ENCODE measurements at regions not wholly inside any gene's neighbourhood (a gene's known extent, or its start where the extent isn't known, plus 50 kb on each side); places are given as distances from the start of the nearest gene placed in this dataset.

- Histone ChIP-seq H3K79me2 (ENCODE audit: insufficient read depth, low read length) (no peaks in the 10 kb centered on the region), H3K9ac (ENCODE audit: low read length) (no peak overlapping the region), H4K20me1 (ENCODE audit: low read depth, low read length) (no peaks in the 10 kb centered on the region), H3K36me3 (ENCODE audit: low read length) (no peaks in the 10 kb centered on the region), H3K4me2 (ENCODE audit: low read depth, low read length, poor library complexity, severe bottlenecking) (no peak overlapping the region), H3K9me2 (replicated peaks; ENCODE audit: insufficient read depth, low read length) (no peaks in the 10 kb centered on the region), H2AFZ (ENCODE audit: low read depth, low read length, severe bottlenecking) (no peak overlapping the region), H3K27me3 (ENCODE audit: low read length) (no peaks in the 10 kb centered on the region), H3F3A (ENCODE audit: insufficient read depth) (no peaks in the 10 kb centered on the region), H3K27ac (ENCODE audit: low read depth, low read length) (no peak overlapping the region), H3K9me3 (ENCODE audit: insufficient read depth, low read length) (no peaks in the 10 kb centered on the region), H3K4me3 (ENCODE audit: insufficient read depth, low read length, poor library complexity, severe bottlenecking) (no peak overlapping the region)
- no peak for TF ChIP-seq CTCF (IDR thresholded peaks at IDR 0.05; ENCODE audit: insufficient read depth, low read length, poor library complexity, severe bottlenecking)
Measured at GRCh38 chr3:152610622-152611021, 224.3 kb upstream of the P2RY1 start.

GRCh38 chr3:152611905-152612304 is 223.0 kb upstream of the P2RY1 start:
- no peak for TF ChIP-seq EZH2phosphoT487 (conservative IDR thresholded peaks at IDR 0.05; ENCODE audit: low read length)
- no peak for TF ChIP-seq CTCF (IDR thresholded peaks at IDR 0.05; ENCODE audit: insufficient read depth, low read length, poor library complexity, severe bottlenecking)
- Histone ChIP-seq H3K9me2 (replicated peaks; ENCODE audit: insufficient read depth, low read length) (no peaks in the 10 kb centered on the region), H3K9ac (ENCODE audit: low read length) (no peak overlapping the region), H3F3A (ENCODE audit: insufficient read depth) (no peaks in the 10 kb centered on the region), H3K4me3 (ENCODE audit: insufficient read depth, low read length, poor library complexity, severe bottlenecking) (no peak overlapping the region), H3K4me2 (ENCODE audit: low read depth, low read length, poor library complexity, severe bottlenecking) (no peak overlapping the region), H4K20me1 (ENCODE audit: low read depth, low read length) (no peaks in the 10 kb centered on the region), H2AFZ (ENCODE audit: low read depth, low read length, severe bottlenecking) (no peak overlapping the region), H3K27ac (ENCODE audit: low read depth, low read length) (no peak overlapping the region), H3K36me3 (ENCODE audit: low read length) (no peaks in the 10 kb centered on the region), H3K27me3 (ENCODE audit: low read length) (no peaks in the 10 kb centered on the region), H3K79me2 (ENCODE audit: insufficient read depth, low read length) (no peaks in the 10 kb centered on the region), H3K9me3 (ENCODE audit: insufficient read depth, low read length) (no peaks in the 10 kb centered on the region)

GRCh38 chr3:152613851-152614250 is 221.1 kb upstream of the P2RY1 start:
- no peaks in the 10 kb centered on the region for H3F3A ChIP-seq (ENCODE audit: insufficient read depth)
- no peaks in the 10 kb centered on the region for H3K9me2 ChIP-seq (replicated peaks; ENCODE audit: insufficient read depth, low read length)
- no peaks in the 10 kb centered on the region for H3K9me3 ChIP-seq (ENCODE audit: insufficient read depth, low read length)
- TF ChIP-seq EZH2phosphoT487 (conservative IDR thresholded peaks at IDR 0.05; ENCODE audit: low read length) (no peak), CTCF (IDR thresholded peaks at IDR 0.05; ENCODE audit: insufficient read depth, low read length, poor library complexity, severe bottlenecking) (no peak)
- H3K27me3 ChIP-seq (ENCODE audit: low read length): no peaks in the 10 kb centered on the region
- no peaks in the 10 kb centered on the region for H3K79me2 ChIP-seq (ENCODE audit: insufficient read depth, low read length)
- H4K20me1 ChIP-seq (ENCODE audit: low read depth, low read length): no peaks in the 10 kb centered on the region
- H3K27ac ChIP-seq (ENCODE audit: low read depth, low read length): no peak overlapping the region
- H2AFZ ChIP-seq (ENCODE audit: low read depth, low read length, severe bottlenecking): no peak overlapping the region
- no peak overlapping the region for H3K9ac ChIP-seq (ENCODE audit: low read length)
- H3K4me3 ChIP-seq (ENCODE audit: insufficient read depth, low read length, poor library complexity, severe bottlenecking): no peak overlapping the region
- H3K4me2 ChIP-seq (ENCODE audit: low read depth, low read length, poor library complexity, severe bottlenecking): no peak overlapping the region
- H3K36me3 ChIP-seq (ENCODE audit: low read length): no peaks in the 10 kb centered on the region

GRCh38 chr3:152615681-152616080 is 219.2 kb upstream of the P2RY1 start:
- Histone ChIP-seq H3K9me3 (ENCODE audit: insufficient read depth, low read length) (no peaks in the 10 kb centered on the region), H3K4me2 (ENCODE audit: low read depth, low read length, poor library complexity, severe bottlenecking) (no peak overlapping the region), H3F3A (ENCODE audit: insufficient read depth) (no peaks in the 10 kb centered on the region), H4K20me1 (ENCODE audit: low read depth, low read length) (no peaks in the 10 kb centered on the region), H3K27me3 (ENCODE audit: low read length) (no peaks in the 10 kb centered on the region), H3K36me3 (ENCODE audit: low read length) (no peaks in the 10 kb centered on the region), H3K9ac (ENCODE audit: low read length) (no peak overlapping the region), H3K4me3 (ENCODE audit: insufficient read depth, low read length, poor library complexity, severe bottlenecking) (no peak overlapping the region), H3K9me2 (replicated peaks; ENCODE audit: insufficient read depth, low read length) (no peaks in the 10 kb centered on the region), H2AFZ (ENCODE audit: low read depth, low read length, severe bottlenecking) (no peak overlapping the region), H3K79me2 (ENCODE audit: insufficient read depth, low read length) (no peaks in the 10 kb centered on the region), H3K27ac (ENCODE audit: low read depth, low read length) (no peak overlapping the region)
- TF ChIP-seq CTCF (IDR thresholded peaks at IDR 0.05; ENCODE audit: insufficient read depth, low read length, poor library complexity, severe bottlenecking): no peak
- no peak for TF ChIP-seq EZH2phosphoT487 (conservative IDR thresholded peaks at IDR 0.05; ENCODE audit: low read length)

All from SU-DHL-6 (cell line).